Kidney capillary endothelial cell (primary cell): ENCODE measurements at regions not wholly inside any gene's neighbourhood (a gene's known extent, or its start where the extent isn't known, plus 50 kb on each side); places are given as distances from the start of the nearest gene placed in this dataset.

Experiments
- DNase-seq: peaks from one replicate; pipeline ENCODE4 v3.0.0-alpha.2; 2018; ENCODE audit warnings: low spot score

- peak; percentile 98 for DNase-seq
These were observed 460.5 kb downstream of the COG6 start for GRCh38 chr13:40116008-40116407.

DNA sequence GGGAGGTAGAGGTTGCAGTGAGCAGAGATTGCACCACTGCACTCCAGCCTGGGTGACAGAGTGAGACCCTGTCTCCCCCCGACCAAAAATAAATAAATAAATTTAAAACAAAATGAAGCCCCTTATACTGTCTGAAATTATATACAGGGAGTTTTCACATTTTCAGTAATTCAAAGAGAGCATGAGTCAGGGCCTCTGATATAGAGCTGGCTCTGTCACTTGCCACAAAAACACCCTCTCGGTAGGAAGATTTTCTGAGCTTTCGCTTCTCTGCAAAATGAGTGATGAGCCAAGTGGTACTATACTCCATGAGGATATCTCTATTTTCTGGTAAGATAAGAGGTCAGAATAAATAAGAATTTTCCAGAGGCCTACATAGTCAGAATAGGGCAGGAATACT is 462.9 kb downstream of the COG6 start:
- no peak for DNase-seq

- DNase-seq, result no peak
These were observed 464.4 kb downstream of the COG6 start for GRCh38 chr13:40119852-40120251.

DNA sequence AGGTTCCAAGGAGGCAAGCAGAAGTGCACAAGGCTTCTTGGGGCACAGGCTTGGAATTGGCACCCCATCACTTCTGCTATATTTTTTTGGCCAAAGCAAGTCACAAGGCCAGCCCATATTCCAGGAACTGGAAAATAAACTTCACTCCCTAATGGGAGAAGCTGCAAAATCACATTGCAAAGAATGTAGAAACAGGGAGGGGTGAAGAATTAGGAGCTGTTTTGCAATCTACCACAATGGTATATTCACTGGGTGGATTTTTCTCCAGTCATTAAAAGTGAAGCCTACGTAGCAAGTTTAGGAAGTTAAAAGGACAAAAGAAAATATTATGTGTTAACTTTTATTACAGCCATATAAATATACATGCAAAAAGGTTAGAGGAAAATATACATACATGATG is 464.8 kb downstream of the COG6 start:
- no peak for DNase-seq

DNA sequence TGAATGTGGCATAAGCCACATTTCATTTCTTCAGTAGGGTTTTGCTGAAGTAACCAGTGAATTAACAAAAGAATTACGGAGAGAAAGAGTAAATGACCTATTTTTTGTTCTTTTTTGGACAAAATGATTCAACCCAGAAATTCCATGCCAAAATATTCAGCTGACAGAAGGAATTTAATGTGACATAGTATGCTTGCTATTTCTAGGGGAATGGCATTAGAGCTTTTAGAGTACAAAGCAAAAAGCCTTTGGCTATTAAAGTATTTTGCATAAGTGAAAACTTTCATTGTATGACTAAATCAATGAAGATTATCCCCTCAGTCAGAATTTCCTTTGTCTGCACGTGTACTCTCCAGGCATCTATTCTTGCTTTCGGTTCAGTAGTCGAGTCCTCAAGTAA is 465.3 kb downstream of the COG6 start:
- DNase-seq, result no peak

- no peak for DNase-seq
These were observed 466.3 kb downstream of the COG6 start for GRCh38 chr13:40121722-40122121.

DNA sequence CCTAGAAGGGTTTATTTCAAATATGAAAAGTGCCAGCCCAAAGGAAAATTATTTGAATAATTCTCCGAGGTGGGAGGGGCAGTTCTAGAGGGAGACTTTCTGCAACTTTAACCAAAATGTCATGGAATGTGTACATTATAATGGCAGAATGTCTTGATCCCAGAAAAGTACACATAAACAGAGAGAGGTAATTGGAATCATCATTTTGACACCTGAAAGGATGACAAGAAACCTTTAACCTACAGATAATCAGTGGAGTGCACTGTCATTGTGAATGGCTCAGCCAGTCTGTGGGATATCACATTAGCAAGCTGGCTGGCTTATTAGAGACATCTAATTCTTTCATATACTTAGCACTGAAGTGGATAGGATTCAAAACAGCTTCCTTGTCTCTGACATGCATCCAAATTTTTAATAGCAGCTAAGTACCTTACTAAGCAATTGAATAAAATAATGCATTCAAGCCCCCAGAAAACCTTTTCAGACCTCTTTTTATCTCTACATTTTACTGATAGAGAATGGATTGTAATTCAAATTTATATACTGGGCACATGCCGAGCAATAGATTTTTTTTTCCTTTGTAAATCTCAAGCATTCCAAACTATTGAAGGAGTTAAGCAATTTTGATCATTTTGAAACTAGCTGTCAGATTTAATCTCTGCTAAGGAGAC is 468.6 kb downstream of the COG6 start:
- no peak for DNase-seq

- no peak for DNase-seq
These were observed 469.2 kb downstream of the COG6 start for GRCh38 chr13:40124633-40125015.

- no peak for DNase-seq
These were observed 469.9 kb downstream of the COG6 start for GRCh38 chr13:40125336-40125735.

DNA sequence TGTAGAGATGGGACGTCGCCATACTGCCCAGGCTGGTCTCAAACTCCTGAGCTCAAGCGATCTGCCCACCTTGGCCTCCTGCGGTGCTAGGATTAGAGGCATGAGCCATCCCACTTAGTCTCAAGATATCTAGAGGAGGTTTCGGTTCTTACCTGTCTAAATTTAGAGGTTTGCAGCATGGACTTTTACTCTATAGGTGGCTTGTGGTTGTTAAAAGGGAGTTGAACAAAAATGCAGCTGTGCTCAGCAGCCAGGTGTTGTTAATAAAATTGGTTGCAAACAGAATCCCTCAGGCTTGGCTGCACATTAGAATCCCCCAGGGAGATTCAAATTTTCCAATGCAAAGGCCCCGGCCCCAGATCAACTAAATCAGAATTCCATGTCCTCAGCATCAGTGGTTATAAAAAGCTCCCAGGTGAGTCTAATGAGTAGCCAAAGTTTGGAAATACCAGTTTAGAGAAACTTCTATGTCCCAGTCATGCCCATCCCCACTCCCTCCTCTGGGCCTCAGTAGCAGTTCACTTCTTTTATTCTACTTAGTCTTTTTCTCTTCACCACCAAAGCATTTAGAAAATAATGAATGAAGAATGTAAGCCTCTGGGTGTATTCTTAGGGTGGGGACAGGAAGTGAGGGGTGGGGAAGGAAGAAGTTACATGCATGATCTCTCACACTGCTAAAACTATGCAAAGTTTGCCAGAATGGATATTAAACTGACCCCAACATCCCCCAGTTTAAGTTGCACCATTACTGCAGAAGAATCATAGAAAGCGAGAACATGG is 471.0 kb downstream of the COG6 start:
- no peak for DNase-seq

DNA sequence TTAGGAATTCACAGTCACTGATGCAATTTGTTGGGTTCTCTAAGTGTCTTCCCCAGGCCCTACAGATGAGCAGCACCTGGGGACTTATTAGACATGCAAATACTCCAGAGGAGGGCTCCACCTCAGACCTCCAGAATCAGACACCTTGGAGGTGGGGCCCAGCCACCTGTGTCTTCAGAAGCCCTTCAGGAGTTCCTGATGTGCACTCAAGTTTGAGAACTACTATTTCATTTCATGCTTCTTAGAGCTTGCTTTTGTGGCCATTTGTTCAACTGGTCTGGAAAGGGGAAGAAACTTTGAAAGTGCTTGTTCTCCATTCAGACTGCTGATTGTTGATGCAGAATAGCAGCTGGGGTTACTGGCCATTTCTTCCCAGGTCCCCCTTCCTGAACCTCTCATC is 472.0 kb downstream of the COG6 start:
- no peak for DNase-seq

DNA sequence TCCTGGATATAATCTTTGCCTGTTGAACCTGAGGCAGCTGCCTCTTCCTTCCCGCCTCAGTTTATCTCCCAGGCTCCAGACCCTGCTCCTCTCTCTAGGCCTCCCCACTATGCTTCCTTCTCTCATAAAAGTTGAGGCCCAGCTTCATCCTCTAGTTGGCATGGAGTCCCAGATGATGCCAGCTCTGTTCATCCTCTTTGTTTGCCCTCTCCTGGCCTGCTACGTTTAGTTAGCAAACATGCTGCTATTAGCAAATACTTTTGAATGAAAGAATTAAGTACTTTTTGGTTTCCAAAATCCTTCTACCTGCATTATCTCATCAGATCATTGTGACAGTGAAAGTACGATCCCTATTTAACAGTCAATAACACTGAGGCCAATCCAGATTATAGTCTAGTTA is 472.5 kb downstream of the COG6 start:
- no peak for DNase-seq

- no peak for DNase-seq
These were observed 474.0 kb downstream of the COG6 start for GRCh38 chr13:40129467-40129866.

GRCh38 chr13:40130871-40131636 is 475.6 kb downstream of the COG6 start:
- peak; percentile 90 for DNase-seq

- no peak for DNase-seq
These were observed 476.8 kb downstream of the COG6 start for GRCh38 chr13:40132249-40132648.

DNA sequence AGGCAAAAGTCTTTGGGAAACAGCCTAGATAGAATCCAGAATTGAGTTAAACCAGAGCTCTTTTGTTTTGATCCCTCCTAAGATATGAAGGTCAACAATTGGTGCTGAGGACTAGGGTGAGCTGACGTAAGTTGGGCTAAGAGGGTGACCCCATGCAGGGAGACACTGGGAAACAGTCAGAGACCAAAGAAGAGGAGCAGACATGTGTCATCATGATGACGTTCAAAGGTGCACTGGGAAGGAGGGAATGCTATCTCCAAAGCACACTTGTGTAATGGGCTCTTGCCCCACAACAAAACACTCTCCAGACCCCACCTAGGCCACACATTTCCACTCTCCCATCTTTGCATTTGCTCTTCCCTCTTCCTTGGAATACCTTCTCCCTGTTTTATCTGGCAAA is 481.4 kb downstream of the COG6 start:
- no peak for DNase-seq

DNA sequence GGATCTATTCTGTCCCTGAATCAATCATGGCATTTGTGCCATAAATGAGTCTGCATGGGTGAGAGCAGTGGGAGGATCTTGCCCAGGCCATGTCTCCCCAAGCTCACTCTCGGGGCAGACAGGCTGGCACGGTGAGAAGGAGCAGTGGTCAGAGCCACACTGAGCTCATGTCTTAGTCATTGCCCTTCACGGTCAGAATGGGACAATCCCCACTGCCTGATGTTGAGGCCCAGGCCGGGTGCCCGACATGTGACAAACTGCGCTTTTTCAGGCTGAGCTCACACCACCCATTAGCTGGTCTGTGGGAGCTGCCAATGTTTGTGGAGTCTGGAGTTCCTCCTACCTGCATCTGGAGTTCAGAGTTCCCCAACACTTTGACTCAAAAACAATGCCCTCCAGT is 481.9 kb downstream of the COG6 start:
- DNase-seq, result no peak

DNA sequence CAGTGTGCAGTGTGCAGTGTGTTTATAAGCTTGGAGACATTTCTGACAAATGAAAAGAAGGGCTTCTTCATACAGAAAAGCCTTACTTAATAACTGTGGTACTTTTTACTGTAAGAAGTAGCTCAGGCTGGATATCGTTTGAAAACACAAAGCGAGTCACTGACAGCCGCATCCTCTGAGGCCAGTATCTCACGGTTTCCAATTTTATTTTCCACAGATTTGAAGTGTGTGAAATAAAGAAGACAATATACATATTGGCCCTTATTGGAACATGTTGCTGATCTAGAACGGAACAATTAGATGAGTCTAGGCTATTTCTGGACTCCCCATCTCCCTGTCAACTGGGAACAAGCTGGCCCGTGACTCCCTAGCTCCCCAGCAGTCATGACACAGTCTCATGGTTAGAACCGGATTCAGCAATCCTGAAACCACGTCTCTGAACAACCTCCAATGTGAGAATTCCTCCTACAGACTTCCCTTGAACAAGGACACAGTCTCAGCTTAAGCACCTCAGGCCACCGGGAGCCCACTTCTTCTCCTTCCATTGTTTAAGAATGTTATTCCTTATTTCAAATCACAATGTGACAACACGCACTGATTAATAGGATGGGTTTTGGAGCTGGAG is 484.5 kb downstream of the COG6 start:
- no peak for DNase-seq

GRCh38 chr13:40141859-40142555 is 486.5 kb downstream of the COG6 start:
- no peak for DNase-seq

GRCh38 chr13:40143106-40143505 is 487.6 kb downstream of the COG6 start:
- DNase-seq, result no peak

- no peak for DNase-seq
These were observed 488.1 kb downstream of the COG6 start for GRCh38 chr13:40143559-40143958.

- DNase-seq, result no peak
These were observed 489.7 kb downstream of the COG6 start for GRCh38 chr13:40145139-40145538.
